ENCODE measurements at regions not wholly inside any gene's neighbourhood (a gene's known extent, or its start where the extent isn't known, plus 50 kb on each side); places are given as distances from the start of the nearest gene placed in this dataset.
A peak's percentile ranks its signal among the peaks of the same experiment; 100 is the strongest.

GRCh38 chr5:3321119-3321760, 274.4 kb upstream of the IRX1 start:
- no peak for DNase-seq

DNA sequence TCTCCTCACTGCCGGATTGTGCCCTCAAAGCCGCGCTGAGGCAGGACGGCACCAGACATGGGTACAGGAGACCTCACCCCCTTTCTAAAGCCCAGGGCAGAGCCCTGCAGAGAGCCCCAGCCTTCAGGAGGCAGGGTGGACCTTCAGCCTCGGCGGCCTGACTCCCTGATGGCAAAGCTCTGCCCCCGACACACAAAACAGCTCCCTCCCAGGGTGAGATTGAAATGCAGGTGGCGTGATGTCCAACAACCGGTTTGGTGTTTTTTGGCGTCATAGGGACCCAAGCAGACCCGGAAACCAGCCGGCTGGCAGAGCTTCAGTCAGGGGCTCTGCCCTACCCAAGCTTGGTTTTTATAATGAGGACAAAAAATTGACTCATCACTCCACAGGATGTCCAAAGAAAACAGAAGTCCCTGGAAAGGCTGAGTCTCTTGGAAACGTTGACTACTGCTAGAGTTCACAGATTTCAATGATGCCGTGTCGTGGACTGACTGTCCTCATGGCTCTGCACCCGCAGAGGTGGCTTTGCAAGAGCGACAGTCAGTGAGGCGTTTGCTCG, 275.2 kb upstream of the IRX1 start:
- DNase-seq, result no peak

- DNase-seq, result no peak
Observed at GRCh38 chr5:3317051-3317795, 278.4 kb upstream of the IRX1 start.

DNA sequence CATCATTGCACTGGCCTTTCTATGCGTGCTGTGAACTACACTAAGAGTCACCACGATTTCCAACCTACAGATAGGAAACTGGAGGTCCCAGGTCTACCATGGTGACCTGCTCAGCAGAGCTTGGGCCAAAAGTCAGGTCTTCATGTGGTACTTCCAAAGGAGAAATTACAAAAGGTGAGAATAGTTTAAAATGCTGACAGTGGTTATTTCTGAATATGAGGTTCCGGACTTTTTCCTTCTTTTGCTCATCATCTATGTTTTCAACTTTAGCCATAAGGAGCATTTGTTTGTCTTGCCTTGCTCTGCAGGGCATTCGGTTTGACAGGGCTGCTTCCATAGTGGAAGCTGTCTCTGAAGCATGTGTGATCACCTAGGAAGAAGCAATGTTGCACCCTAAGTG, 282.1 kb upstream of the IRX1 start:
- no peak for DNase-seq

DNA sequence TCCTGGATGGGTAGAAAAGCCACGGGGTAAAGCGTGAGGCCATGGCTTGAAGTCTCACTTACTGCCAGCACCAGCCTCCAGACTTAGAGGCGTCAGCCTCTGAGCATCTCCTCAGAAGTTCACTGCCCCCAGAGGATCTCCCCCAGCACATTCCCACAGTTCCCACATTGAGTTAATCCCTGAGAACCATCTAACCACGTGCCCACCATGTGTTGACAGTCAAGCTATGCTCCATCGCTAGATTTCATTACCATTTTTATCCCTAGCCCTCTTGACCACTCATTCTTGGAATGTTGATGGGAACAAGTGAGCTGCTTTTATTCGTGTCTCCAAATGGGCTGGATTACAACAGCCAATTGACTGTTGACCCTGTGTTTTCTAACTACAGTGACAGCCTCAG, 283.3 kb upstream of the IRX1 start:
- DNase-seq, result no peak

GRCh38 chr5:3311433-3311832, 284.2 kb upstream of the IRX1 start:
- DNase-seq, result no peak

DNA sequence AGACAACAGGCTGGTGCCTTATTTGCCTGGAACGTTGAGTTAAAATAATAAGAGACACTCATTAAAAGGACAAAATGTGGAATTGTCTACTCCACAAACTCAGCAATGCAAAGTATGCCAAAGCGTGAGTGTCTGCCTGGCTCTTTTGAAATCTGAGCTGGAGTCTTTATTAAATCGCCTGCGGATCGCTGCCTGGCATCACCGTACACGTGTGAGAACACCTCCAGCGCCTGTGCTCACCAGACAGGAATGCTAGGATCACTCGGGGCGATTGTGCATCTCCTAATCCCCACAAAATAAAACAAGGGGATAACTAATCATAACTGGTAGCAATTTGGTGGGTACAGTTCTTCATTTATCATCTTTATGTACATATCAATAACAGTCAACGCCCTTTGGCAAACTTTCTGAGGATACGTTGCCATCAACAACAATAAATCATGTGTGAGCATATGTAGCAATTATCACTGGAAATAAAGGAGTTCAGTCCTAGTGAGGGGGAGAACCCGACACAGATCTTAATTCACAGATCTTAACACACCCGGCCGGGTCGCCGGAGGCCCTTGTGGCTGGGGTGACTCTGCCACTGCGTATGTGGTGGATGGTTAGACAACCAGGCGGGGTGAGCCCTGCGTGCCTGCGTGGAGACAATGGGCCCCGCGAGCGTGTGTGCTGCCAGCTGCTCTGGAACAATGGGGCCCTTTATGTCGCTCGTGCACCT, 284.9 kb upstream of the IRX1 start:
- no peak for DNase-seq

DNA sequence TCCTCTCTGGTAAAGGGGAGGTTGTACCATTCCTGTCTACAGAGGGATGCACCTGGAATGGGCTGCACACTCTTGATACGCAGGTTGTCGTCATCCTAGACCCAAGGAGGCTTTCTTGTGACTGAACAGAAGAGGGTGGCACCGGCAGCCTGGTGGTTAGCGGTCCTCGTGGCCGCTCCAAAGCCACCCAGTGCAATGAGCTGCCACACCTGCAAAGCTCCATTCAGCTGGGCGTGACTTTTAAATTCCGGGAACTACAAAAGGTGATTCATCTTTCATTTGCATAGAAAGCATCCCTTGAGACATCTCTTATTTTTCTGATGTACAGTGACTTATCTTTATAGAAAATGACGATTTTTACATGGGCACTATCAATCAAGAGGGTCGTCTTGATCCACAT, 286.1 kb upstream of the IRX1 start:
- no peak for DNase-seq

DNA sequence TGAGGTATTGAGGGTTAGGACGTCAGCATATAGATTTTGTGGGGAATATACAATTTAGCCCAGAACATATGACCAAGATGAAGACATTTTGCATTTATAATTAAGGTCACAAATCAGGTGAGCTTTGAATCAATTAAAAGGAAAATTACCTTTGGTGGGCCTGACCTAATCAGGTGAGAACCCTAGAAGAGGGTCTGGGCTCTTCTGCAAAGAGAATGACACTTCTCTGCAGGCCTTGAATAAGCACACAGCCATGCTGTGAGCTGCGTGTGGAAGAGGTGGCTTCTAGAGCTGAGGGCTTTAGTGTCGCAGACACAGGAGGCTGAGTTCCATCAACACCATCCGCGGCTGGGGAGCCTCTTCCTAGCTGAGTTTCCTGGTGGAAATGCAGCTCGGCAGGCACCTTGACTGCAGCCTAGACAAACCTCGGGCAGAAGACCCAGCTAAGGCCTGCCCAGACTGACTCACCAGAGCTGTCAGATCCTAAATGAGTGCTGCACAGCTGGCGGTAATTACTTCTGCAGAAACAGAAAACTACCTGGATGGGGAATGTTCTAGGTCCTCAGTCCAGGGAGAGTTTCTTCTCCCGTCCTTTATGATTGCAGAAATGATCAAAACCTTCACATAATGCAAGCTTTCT, 287.5 kb upstream of the IRX1 start:
- DNase-seq, result no peak

GRCh38 chr5:3305432-3305831, 290.2 kb upstream of the IRX1 start:
- DNase-seq, result no peak

DNA sequence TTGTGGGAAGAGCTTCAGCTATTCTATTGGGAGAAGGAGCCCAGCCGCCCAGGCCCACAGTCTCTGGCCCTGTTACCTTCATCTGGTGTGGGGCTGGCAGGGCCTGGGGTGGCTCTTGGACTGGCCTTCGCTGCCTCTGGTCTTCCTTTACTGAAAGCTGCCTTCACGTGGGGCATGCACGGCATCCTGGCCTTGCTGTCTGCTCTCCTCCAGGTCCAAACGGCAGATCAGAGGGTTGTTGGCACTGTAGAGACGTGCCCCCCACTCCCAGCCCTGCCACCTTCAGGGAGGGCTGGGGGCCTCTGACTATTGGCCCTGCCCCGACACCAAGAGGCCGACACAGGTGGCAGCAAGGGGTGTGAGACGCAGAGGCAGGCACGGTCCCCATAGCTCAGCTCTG, 291.3 kb upstream of the IRX1 start:
- no peak for DNase-seq

GRCh38 chr5:3303777-3304176, 291.9 kb upstream of the IRX1 start:
- peak; percentile 49 for DNase-seq

GRCh38 chr5:3302228-3302627, 293.4 kb upstream of the IRX1 start:
- no peak for DNase-seq

- DNase-seq, result no peak
Observed at GRCh38 chr5:3301306-3301705, 294.3 kb upstream of the IRX1 start.

DNA sequence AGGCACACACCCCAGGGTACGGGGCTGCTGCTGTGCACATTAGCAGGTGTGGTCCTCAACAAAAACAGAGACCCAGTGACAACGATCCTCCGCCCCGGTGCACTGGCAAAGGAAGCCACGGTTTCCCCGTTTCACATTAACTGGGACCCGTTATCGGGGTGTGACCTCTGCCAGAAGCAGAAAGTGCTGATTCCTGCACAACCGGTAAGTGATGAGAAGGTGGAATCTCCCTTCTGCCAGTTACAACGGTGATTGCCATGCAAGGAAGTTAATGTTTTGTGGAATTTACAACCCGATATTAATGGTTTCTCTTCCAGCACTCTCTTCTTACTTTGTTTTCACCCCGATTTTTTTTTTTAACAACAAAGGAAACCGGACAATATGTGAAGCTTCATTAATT, 294.9 kb upstream of the IRX1 start:
- DNase-seq, result no peak

GRCh38 chr5:3299441-3299840, 296.2 kb upstream of the IRX1 start:
- DNase-seq, result no peak

DNA sequence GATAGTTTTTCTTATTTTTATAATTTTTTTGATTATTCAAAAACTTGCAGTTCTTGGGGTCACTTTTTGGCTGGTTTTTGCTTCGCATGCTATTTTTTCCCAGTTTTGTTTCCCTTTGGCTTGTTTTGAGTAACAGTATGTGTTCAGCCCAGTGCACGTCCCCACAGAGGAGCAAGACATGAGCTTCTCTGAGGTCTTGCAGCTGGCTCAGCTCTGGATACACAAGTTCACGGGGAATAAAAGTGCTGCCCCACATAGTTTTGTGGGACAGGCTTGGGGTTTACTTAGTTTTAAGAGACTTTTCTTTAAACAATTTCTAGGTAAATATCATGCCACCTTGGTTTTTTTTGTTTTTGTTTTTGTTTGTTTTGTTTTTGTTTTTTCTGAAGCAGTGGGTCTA, 297.8 kb upstream of the IRX1 start:
- DNase-seq, result no peak

DNA sequence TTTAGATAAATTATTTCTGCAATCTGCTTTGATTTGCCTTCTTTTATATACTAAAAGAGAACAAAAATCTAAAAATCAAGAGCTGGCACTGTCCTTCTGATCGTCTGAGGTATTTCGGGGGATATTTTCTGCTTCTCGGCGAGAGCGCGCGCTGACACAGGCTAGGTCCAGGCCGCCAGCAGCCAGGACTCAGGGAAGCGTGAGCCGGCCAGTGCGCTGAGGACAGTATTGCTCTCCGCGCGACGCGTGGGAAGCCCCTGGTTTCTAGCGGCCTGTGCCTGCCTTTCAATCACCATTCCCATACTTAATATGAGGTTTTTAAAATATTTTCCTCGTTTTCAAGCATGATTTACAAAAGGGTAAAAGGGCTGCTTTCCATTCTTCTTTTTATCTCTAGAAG, 307.3 kb upstream of the IRX1 start:
- DNase-seq, result no peak

DNA sequence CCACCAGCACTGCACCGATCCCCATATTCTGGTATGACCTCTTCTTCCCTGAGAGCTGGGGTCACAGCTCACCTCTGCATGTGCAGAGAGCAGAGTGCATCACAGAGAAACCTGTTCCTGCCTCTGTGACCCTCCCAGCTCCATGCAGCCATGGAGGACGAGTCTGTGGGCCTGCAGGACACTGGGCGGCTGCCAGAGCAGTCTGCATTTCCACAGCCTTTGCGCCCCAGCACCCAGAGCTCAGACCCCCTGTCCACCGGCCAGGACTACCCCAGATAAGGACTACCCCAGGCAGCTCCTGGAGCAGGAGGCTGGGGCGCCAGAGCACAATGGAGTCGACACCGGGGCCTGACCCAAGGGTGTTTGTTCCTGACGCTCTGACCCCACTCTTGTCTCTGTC, 308.1 kb upstream of the IRX1 start:
- DNase-seq, result no peak

- no peak for DNase-seq
Observed at GRCh38 chr5:3285621-3286020, 310.0 kb upstream of the IRX1 start.

GRCh38 chr5:3284506-3284905, 311.1 kb upstream of the IRX1 start:
- no peak for DNase-seq

- DNase-seq, result no peak
Observed at GRCh38 chr5:3282841-3283240, 312.8 kb upstream of the IRX1 start.

Measured in muscle of arm (tissue), 1 donor.